NCI-H128 (cell line): ENCODE measurements at regions not wholly inside any gene's neighbourhood (a gene's known extent, or its start where the extent isn't known, plus 50 kb on each side); places are given as distances from the start of the nearest gene placed in this dataset.

Source experiments
- DNase-seq: peaks from one replicate; lab custom pipeline; 2025; ENCODE audit not compliant: unreplicated experiment; lab: John Stamatoyannopoulos, UW

DNA sequence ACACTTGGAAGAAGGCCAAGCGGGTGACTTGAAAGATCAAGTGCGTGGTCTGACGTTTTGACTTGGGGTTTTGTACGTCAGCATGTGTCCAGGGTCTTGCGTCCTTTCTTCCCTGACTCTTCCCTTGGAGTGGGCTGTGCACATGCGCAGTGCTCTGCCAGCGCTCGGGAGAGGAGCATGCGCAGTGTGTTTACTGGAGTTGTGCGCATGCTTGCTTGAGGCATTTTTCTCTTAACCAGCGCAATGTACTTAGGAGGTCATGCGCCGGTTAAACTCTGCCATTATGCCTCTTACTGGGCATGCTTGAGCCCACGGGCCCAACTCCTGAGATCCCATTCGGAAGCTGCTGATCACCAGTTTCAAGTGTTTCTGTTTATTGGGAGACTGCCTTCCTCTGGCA, 242.5 kb upstream of the AJAP1 start:
- no peak for DNase-seq

DNA sequence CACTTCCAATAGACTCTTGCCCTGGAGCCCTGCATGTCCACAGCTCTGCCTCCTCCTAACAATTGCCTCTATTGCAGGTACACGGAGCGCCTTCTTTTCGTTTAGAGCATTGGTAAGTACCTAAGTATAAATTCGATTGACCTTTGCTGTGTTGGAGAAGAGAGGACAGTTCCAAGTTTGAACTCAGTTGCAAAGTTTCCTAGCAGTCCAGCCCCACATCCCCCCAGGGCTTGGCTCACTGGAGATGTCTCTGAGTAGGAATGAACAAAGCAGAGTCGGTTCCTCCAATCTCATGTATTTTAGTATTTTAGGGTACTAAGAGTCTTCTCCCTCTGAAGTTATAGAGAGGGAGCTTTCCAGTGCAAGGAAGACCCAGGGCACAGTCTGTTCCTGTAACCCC, 238.9 kb upstream of the AJAP1 start:
- no peak for DNase-seq

DNA sequence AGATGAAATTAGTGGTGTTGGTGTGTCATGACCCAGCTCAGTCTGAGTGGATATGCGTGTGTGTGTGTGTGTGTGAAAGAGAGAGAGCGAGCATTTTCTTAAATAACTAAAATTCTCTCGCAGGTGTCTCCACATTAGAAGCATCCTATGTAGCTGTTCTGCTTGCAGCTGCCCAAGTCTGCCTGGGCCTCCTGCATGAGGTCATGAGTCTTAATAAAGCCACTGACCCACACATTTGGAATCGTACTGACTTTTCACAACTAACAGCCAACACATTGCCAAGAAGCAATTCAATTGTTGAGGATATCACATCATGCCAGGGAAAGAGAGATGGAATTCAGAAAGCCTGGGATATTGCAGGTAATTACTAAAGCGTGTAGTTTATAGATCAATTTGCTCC, 238.2 kb upstream of the AJAP1 start:
- DNase-seq, result no peak

GRCh38 chr1:4418021-4418420, 236.4 kb upstream of the AJAP1 start:
- no peak for DNase-seq

GRCh38 chr1:4421986-4422385, 232.4 kb upstream of the AJAP1 start:
- no peak for DNase-seq

DNA sequence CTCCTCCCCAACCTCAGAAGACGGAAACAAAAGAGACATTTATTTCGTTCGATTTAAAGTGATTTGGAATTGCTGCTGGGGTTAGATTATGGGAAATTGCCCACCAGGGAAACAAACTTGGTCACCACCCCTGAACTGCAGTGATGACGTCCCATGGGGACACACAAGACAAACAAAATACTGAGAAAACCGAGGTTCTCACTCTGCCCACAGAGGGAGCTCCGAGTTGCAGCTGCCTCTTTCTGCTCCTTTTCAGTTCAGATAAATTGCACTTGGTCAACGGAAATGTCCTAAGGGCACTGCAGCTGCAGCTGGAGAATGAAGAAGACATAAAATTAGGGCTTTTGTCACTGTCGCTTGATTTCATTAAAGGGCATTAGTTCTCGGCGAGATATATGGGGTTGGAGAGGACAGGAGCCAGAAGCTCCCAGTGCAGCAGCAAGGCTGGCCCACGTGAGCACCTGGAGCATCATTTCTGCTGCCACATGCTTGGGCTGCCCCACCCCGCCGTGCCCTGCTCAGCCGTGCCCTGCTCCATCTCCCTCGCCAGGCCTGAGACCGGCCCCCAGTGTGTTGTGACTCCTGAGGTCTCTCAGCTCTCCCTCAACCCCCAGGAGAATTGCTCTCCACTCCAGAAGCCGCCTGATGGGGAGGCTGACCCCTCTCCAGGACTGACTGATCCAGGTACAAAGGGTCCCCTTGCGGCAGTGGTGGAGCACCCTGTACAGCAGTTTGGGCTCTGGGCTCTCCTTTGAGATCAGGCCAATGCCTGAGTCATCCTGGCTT, 231.7 kb upstream of the AJAP1 start:
- DNase-seq, result no peak

GRCh38 chr1:4424254-4424653, 230.2 kb upstream of the AJAP1 start:
- DNase-seq, result no peak

DNA sequence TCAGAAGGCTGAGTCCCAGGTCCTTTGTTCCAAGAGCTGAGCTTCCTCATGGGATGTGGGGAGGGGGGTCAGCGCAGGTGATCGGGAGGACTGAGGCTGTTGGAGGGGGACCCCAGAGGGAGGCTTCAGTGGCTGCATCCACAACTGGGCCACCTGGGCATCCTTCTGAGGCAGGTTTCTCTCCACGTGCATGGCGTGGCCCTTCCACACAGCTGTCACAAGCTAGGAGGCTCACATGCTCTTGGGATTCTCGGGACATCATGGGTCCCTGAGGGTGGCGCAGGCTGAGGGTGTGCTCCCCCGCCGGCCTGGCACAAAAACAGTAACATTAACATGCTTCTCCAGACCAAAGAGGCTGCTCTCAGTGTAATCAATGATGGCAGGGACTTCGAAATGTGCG, 229.6 kb upstream of the AJAP1 start:
- no peak for DNase-seq

DNA sequence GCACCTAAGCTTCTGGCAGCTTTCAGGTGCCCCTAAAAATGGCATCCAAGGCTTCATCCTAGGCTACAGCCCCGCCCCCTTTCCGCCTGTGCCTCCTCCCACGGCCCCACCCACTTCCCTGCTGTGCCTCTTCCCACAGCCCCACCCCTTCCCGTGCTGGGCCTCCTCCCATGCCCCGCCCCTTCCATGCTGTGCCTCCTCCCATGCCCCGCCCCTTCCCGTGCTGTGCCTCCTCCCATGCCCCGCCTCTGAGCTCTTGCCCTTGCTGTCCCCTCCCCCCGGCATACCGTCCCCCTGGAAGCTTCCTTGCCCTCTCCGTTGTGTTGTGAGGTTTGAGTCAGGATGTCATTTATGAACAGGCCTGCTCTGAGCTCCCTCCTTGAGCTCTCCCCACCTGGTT, 228.5 kb upstream of the AJAP1 start:
- no peak for DNase-seq

- no peak for DNase-seq
These were observed 225.7 kb upstream of the AJAP1 start for GRCh38 chr1:4428711-4429110.

- no peak for DNase-seq
These were observed 223.7 kb upstream of the AJAP1 start for GRCh38 chr1:4430406-4431365.

GRCh38 chr1:4431491-4431890, 222.9 kb upstream of the AJAP1 start:
- no peak for DNase-seq

DNA sequence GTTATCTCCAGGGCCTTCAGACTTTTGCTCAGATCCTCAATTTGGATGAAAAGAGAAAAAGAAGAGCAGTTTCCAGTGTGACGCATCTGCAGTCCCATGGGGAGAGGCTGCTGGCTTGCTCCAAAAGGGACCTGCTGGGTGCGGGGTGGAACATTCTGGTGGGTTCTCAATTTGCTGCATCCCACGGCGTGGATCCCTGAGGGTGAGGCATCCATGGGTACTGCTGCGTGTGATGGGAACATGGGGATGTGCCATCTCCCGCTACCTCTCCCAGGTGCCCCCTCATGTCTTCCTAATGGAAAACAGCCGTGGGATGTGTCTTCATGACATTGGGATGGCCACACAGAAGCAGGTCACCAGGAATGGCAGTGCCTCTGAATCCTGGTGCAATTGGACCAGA, 221.3 kb upstream of the AJAP1 start:
- DNase-seq, result no peak

GRCh38 chr1:4444086-4444485, 210.3 kb upstream of the AJAP1 start:
- no peak for DNase-seq

GRCh38 chr1:4447778-4448420, 206.5 kb upstream of the AJAP1 start:
- DNase-seq, result no peak

GRCh38 chr1:4449972-4450371, 204.4 kb upstream of the AJAP1 start:
- no peak for DNase-seq

DNA sequence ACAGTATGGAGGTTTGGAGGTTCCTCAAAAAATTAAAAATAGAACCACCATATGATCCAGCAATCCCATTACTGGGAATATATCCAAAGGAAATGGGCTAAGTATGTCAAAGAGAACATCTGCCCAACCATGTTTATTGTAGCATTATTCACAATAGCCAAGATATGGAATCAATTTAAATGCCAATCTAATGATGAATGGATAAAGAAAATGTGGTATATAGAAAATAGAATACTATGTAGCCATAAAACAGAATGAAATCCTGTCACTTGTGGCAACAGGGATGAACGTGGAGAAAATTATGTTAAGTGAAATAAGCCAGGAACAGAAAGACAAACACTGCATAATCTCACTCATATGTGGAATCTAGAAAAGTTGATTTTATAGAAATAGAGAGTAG, 201.7 kb upstream of the AJAP1 start:
- no peak for DNase-seq

DNA sequence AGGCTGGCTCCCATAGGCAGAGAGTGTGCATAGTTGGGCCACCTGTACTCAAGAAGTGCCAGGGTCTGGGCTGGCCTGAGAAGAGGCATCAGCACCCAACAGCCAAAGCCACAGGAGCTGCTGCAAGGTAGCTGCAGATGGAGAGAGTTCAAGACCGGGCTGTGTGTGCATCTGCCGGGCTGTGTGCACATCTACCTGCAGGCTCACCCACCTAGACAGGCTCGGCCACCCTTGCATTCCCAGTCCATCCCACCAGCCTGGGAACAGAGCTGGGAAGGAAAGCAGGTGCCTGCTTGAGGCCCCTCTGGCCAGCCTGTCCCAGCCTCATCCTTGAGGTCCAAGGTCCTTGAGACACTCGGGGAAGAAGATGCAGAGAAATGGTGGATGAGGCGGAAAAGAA, 194.4 kb upstream of the AJAP1 start:
- DNase-seq, result no peak

DNA sequence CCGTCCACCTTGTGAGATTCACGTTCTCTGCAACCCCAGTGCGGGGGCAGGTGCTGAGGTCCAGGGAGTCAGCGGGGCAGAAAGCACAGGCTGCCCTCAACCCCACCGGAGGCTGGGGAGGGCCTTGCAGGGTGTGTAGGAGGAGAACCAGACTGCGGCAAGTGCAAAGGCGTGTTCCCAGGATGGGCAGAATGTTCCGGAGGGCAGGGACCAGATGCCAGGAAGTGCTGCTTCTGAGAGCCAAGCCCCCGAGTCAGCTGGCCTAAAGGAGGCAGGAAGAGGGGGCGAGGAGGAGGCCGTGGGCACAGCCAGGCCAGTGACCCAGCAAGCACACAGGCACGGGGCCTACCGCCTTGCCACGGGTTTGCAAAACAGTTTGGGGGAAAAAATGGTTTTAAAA, 193.8 kb upstream of the AJAP1 start:
- DNase-seq, result no peak

- DNase-seq, result no peak
These were observed 192.6 kb upstream of the AJAP1 start for GRCh38 chr1:4461726-4462290.

DNA sequence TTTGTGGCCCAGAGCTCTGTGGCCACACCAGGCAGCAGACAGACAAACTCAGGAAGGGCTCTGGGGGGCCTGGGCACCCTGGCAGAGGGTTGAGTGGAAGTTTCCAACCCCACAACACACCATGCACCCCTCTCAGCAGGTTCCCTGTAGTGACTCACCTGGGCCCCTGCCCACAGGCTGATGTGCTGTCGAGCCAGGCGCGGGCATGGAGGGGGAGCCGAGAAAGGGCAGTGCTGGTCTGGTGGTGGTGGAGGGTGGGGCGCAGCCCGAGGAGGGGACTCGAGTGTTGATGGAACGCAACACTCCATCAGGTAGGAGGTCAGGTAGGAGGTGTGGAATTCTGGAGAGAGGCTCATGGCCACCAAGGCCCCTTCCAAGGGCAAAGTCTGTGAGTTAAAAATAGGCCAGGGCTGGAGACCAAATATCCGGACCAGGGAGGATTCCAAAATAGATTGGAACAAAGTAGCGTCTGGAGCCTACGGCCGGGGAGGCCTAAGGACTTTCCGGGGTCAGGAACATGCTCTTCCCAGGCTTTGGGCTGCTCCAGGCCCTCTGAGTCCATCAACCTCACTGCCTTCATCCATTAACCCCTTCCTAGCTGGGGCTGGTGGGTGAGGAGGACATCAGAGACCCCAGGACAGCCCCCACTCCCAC, 191.5 kb upstream of the AJAP1 start:
- no peak for DNase-seq
